ENCODE measurements at regions not wholly inside any gene's neighbourhood (a gene's known extent, or its start where the extent isn't known, plus 50 kb on each side); places are given as distances from the start of the nearest gene placed in this dataset.

DNA sequence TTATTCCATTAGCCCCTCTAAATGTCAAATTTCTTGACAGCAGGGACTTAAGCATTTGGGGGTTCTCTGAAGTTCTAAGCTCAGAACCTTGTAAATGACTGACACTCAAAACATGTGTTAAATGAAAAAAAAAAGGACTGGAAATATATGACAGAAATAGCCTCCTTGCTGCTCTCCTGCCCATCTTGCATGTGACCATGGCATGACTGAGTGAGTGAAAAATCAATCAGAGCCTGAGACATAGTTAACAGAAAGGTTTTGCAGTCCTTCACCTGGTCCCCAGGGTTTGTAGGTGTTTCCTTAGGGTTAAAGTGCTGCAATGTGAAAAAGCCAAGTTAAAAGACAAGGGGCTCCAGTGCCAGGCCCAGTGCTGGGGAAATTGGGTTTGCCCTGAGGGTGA, 168.1 kb downstream of the ZBTB18 start:
- no peak for TF ChIP-seq POLR2A (IDR thresholded peaks at IDR 0.05)
- no peak for TF ChIP-seq POLR2AphosphoS5 (IDR thresholded peaks at IDR 0.05; ENCODE audit: insufficient read depth in 1 of 2, low read depth in 1 of 2)

Measured in vagina (tissue), 2 donors.